ENCODE measurements at regions not wholly inside any gene's neighbourhood (a gene's known extent, or its start where the extent isn't known, plus 50 kb on each side); places are given as distances from the start of the nearest gene placed in this dataset.

- H3K27ac ChIP-seq (ENCODE audit: low read depth, low read length) = no peak overlapping the region
- no peaks in the 10 kb centered on the region for H3K27me3 ChIP-seq (ENCODE audit: insufficient read depth, low read length)
- DNase-seq = no peak
- POLR2A ChIA-PET (ENCODE audit: partially characterized antibody) = interaction anchor here (0.5 to 1.6 kb wide), 2 partner anchors 29 to 379 kb away, joined by 3 to 4 read pairs; no protein-coding TSS in a partner anchor
- H3K27me3 Mint-ChIP-seq = no peaks in the 10 kb centered on the region
- H3K36me3 Mint-ChIP-seq = peaks cover 2 to 5% of the 10 kb centered on the region in 2 donors
- CTCF ChIA-PET (ENCODE audit: partially characterized antibody) = no interaction called here
- H3K4me1 ChIP-seq (ENCODE audit: insufficient read depth, low read length) = peaks cover 25% of the 10 kb centered on the region
- H3K9me3 ChIP-seq (ENCODE audit: control insufficient read depth in 1 of 2, low read length in 2 of 2) = no peaks in the 10 kb centered on the region
- H3K9me3 Mint-ChIP-seq = peaks cover 0 to 4% (median 0%) of the 10 kb centered on the region in 8 donors
- H3K4me3 ChIP-seq (ENCODE audit: low read length in 2 of 2) = no peak overlapping the region
- no peak overlapping the region for H3K27ac Mint-ChIP-seq
- peaks cover 22 to 67% (median 47%) of the 10 kb centered on the region in 4 donors for H3K4me1 Mint-ChIP-seq
- no peaks in the 10 kb centered on the region for H3K36me3 ChIP-seq (ENCODE audit: insufficient read depth, low read length)
- intact Hi-C loops (cut with micrococcal nuclease) = no loop called here
- H3K4me3 Mint-ChIP-seq = no peak overlapping the region
These were observed 255.8 kb upstream of the CRY1 start for GRCh38 chr12:107349008-107349747.

- intact Hi-C loops (cut with micrococcal nuclease) = no loop called here
These were observed 256.5 kb upstream of the CRY1 start for GRCh38 chr12:107349839-107350238.

GRCh38 chr12:107351109-107351508, 257.8 kb upstream of the CRY1 start:
- no peaks in the 10 kb centered on the region for H3K36me3 ChIP-seq (ENCODE audit: insufficient read depth, low read length)
- intact Hi-C loops (cut with micrococcal nuclease) = no loop called here
- DNase-seq = no peak
- no peak overlapping the region for H3K27ac ChIP-seq (ENCODE audit: low read depth, low read length)
- Mint-ChIP-seq H3K4me3 (no peak overlapping the region), H3K9me3 (peaks cover 0 to 4% (median 0%) of the 10 kb centered on the region in 8 donors), H3K27ac (peak overlapping the region in 3 of 7 donors; percentile 13 to 47 (median 38)), H3K36me3 (peaks cover 0 to 5% of the 10 kb centered on the region in 2 donors), H3K4me1 (peaks cover 20 to 66% (median 46%) of the 10 kb centered on the region in 4 donors), H3K27me3 (no peaks in the 10 kb centered on the region)
- H3K4me1 ChIP-seq (ENCODE audit: insufficient read depth, low read length) = peaks cover 30% of the 10 kb centered on the region
- CTCF ChIA-PET (ENCODE audit: partially characterized antibody) = no interaction called here
- no peaks in the 10 kb centered on the region for H3K9me3 ChIP-seq (ENCODE audit: control insufficient read depth in 1 of 2, low read length in 2 of 2)
- no peaks in the 10 kb centered on the region for H3K27me3 ChIP-seq (ENCODE audit: insufficient read depth, low read length)
- POLR2A ChIA-PET (ENCODE audit: partially characterized antibody) = no interaction called here
- H3K4me3 ChIP-seq (ENCODE audit: low read length in 2 of 2) = no peak overlapping the region

More at GRCh38 chr12:107349839-107350238, 256.5 kb upstream of the CRY1 start:
- H3K27ac Mint-ChIP-seq = no peak overlapping the region
- Histone ChIP-seq H3K4me1 (ENCODE audit: insufficient read depth, low read length) (peaks cover 25% of the 10 kb centered on the region), H3K27ac (ENCODE audit: low read depth, low read length) (no peak overlapping the region), H3K36me3 (ENCODE audit: insufficient read depth, low read length) (no peaks in the 10 kb centered on the region), H3K4me3 (ENCODE audit: low read length in 2 of 2) (no peak overlapping the region), H3K27me3 (ENCODE audit: insufficient read depth, low read length) (no peaks in the 10 kb centered on the region), H3K9me3 (ENCODE audit: control insufficient read depth in 1 of 2, low read length in 2 of 2) (no peaks in the 10 kb centered on the region)
- DNase-seq = no peak
- no peaks in the 10 kb centered on the region for H3K27me3 Mint-ChIP-seq
- POLR2A ChIA-PET (ENCODE audit: partially characterized antibody) = no interaction called here
- H3K9me3 Mint-ChIP-seq = peaks cover 0 to 4% (median 0%) of the 10 kb centered on the region in 8 donors
- H3K4me3 Mint-ChIP-seq = no peak overlapping the region
- peaks cover 2 to 5% of the 10 kb centered on the region in 2 donors for H3K36me3 Mint-ChIP-seq
- CTCF ChIA-PET (ENCODE audit: partially characterized antibody) = no interaction called here
- H3K4me1 Mint-ChIP-seq = peaks cover 22 to 67% (median 52%) of the 10 kb centered on the region in 4 donors

GRCh38 chr12:107351713-107352112, 258.4 kb upstream of the CRY1 start:
- POLR2A ChIA-PET (ENCODE audit: partially characterized antibody) = interaction anchor here (0.6 kb wide), 1 partner anchor 21 kb away, joined by 3 read pairs; no protein-coding TSS in a partner anchor
- peak overlapping the region in 5 of 8 donors; percentile 41 to 72 (median 50) for H3K4me3 Mint-ChIP-seq
- no peaks in the 10 kb centered on the region for H3K27me3 Mint-ChIP-seq
- no peaks in the 10 kb centered on the region for H3K36me3 ChIP-seq (ENCODE audit: insufficient read depth, low read length)
- peaks cover 0 to 4% (median 0%) of the 10 kb centered on the region in 8 donors for H3K9me3 Mint-ChIP-seq
- CTCF ChIA-PET (ENCODE audit: partially characterized antibody) = no interaction called here
- peaks cover 21 to 69% (median 46%) of the 10 kb centered on the region in 4 donors for H3K4me1 Mint-ChIP-seq
- no peak overlapping the region for H3K27ac ChIP-seq (ENCODE audit: low read depth, low read length)
- H3K27me3 ChIP-seq (ENCODE audit: insufficient read depth, low read length) = no peaks in the 10 kb centered on the region
- peaks cover 35% of the 10 kb centered on the region for H3K4me1 ChIP-seq (ENCODE audit: insufficient read depth, low read length)
- intact Hi-C loops (cut with micrococcal nuclease) = loop anchor here (2.0 kb wide), 1 partner anchor 17 kb away; no protein-coding TSS in a partner anchor
- no peak overlapping the region for H3K4me3 ChIP-seq (ENCODE audit: low read length in 2 of 2)
- no peaks in the 10 kb centered on the region for H3K9me3 ChIP-seq (ENCODE audit: control insufficient read depth in 1 of 2, low read length in 2 of 2)
- peaks cover 0 to 5% of the 10 kb centered on the region in 2 donors for H3K36me3 Mint-ChIP-seq
- H3K27ac Mint-ChIP-seq = peak overlapping the region in 5 of 7 donors; percentile 38 to 90 (median 47)
- DNase-seq = no peak

- DNase-seq = peak in 1 of 5 donors; percentile 21
- intact Hi-C loops (cut with micrococcal nuclease) = loop anchor here (2.0 kb wide), 1 partner anchor 16 kb away; no protein-coding TSS in a partner anchor
- no peaks in the 10 kb centered on the region for H3K36me3 ChIP-seq (ENCODE audit: insufficient read depth, low read length)
- ChIA-PET POLR2A (ENCODE audit: partially characterized antibody) (interaction anchor here (0.6 to 1.1 kb wide), 2 partner anchors 20 to 33 kb away, joined by 3 to 5 read pairs; no protein-coding TSS in a partner anchor), CTCF (ENCODE audit: partially characterized antibody) (interaction anchor here (0.7 kb wide), 1 partner anchor 32 kb away, joined by 3 read pairs; no protein-coding TSS in a partner anchor)
- H3K27ac ChIP-seq (ENCODE audit: low read depth, low read length) = no peak overlapping the region
- no peak overlapping the region for H3K4me3 ChIP-seq (ENCODE audit: low read length in 2 of 2)
- H3K36me3 Mint-ChIP-seq = peaks cover 0 to 3% of the 10 kb centered on the region in 2 donors
- no peaks in the 10 kb centered on the region for H3K9me3 ChIP-seq (ENCODE audit: control insufficient read depth in 1 of 2, low read length in 2 of 2)
- H3K9me3 Mint-ChIP-seq = peaks cover 0 to 1% (median 0%) of the 10 kb centered on the region in 8 donors
- peaks cover 35% of the 10 kb centered on the region for H3K4me1 ChIP-seq (ENCODE audit: insufficient read depth, low read length)
- H3K4me1 Mint-ChIP-seq = peaks cover 20 to 69% (median 45%) of the 10 kb centered on the region in 4 donors
- H3K27ac Mint-ChIP-seq = peak overlapping the region in 6 of 7 donors; percentile 38 to 90 (median 48)
- no peaks in the 10 kb centered on the region for H3K27me3 Mint-ChIP-seq
- peak overlapping the region in 6 of 8 donors; percentile 28 to 72 (median 51) for H3K4me3 Mint-ChIP-seq
- no peaks in the 10 kb centered on the region for H3K27me3 ChIP-seq (ENCODE audit: insufficient read depth, low read length)
These were observed 259.2 kb upstream of the CRY1 start for GRCh38 chr12:107352347-107353081.

- no peak for DNase-seq
- intact Hi-C loops (cut with micrococcal nuclease) = loop anchor here (2.0 kb wide), 1 partner anchor 15 kb away; no protein-coding TSS in a partner anchor
- Histone ChIP-seq H3K9me3 (ENCODE audit: control insufficient read depth in 1 of 2, low read length in 2 of 2) (no peaks in the 10 kb centered on the region), H3K36me3 (ENCODE audit: insufficient read depth, low read length) (no peaks in the 10 kb centered on the region), H3K27ac (ENCODE audit: low read depth, low read length) (no peak overlapping the region), H3K4me3 (ENCODE audit: low read length in 2 of 2) (no peak overlapping the region), H3K4me1 (ENCODE audit: insufficient read depth, low read length) (peaks cover 32% of the 10 kb centered on the region), H3K27me3 (ENCODE audit: insufficient read depth, low read length) (no peaks in the 10 kb centered on the region)
- Mint-ChIP-seq H3K36me3 (peaks cover 0 to 2% of the 10 kb centered on the region in 2 donors), H3K4me3 (peak overlapping the region in 2 of 8 donors; percentile 32 to 64), H3K27ac (peak overlapping the region in 6 of 7 donors; percentile 38 to 90 (median 50)), H3K4me1 (peaks cover 17 to 66% (median 42%) of the 10 kb centered on the region in 4 donors), H3K27me3 (no peaks in the 10 kb centered on the region), H3K9me3 (no peaks in the 10 kb centered on the region)
- ChIA-PET POLR2A (ENCODE audit: partially characterized antibody) (interaction anchor here (1.0 kb wide), 1 partner anchor 16 kb away, joined by 3 read pairs; no protein-coding TSS in a partner anchor), CTCF (ENCODE audit: partially characterized antibody) (no interaction called here)
These were observed 260.0 kb upstream of the CRY1 start for GRCh38 chr12:107353312-107353711.
